ENCODE measurements at regions not wholly inside any gene's neighbourhood (a gene's known extent, or its start where the extent isn't known, plus 50 kb on each side); places are given as distances from the start of the nearest gene placed in this dataset.

- DNase-seq (ENCODE audit: low read depth) = no peak
- no peak overlapping the region for H3K4me3 ChIP-seq (ENCODE audit: control insufficient read depth, low read depth, low read length)
- TF ChIP-seq, protein P1, sequence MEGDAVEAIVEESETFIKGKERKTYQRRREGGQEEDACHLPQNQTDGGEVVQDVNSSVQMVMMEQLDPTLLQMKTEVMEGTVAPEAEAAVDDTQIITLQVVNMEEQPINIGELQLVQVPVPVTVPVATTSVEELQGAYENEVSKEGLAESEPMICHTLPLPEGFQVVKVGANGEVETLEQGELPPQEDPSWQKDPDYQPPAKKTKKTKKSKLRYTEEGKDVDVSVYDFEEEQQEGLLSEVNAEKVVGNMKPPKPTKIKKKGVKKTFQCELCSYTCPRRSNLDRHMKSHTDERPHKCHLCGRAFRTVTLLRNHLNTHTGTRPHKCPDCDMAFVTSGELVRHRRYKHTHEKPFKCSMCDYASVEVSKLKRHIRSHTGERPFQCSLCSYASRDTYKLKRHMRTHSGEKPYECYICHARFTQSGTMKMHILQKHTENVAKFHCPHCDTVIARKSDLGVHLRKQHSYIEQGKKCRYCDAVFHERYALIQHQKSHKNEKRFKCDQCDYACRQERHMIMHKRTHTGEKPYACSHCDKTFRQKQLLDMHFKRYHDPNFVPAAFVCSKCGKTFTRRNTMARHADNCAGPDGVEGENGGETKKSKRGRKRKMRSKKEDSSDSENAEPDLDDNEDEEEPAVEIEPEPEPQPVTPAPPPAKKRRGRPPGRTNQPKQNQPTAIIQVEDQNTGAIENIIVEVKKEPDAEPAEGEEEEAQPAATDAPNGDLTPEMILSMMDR (IDR thresholded peaks at IDR 0.05; ENCODE audit: control insufficient read depth, insufficient read depth, low read depth, low read length, missing control alignments) = no peak
Measured at GRCh38 chr20:56711018-56711417, 81.9 kb downstream of the TFAP2C start.

- DNase-seq (ENCODE audit: low read depth) = no peak
- TF ChIP-seq, protein P1 (IDR thresholded peaks at IDR 0.05; ENCODE audit: control insufficient read depth, insufficient read depth, low read depth, low read length, missing control alignments) = no peak
- H3K4me3 ChIP-seq (ENCODE audit: control insufficient read depth, low read depth, low read length) = no peak overlapping the region
Measured at GRCh38 chr20:56715309-56715708, 86.2 kb downstream of the TFAP2C start.

DNA sequence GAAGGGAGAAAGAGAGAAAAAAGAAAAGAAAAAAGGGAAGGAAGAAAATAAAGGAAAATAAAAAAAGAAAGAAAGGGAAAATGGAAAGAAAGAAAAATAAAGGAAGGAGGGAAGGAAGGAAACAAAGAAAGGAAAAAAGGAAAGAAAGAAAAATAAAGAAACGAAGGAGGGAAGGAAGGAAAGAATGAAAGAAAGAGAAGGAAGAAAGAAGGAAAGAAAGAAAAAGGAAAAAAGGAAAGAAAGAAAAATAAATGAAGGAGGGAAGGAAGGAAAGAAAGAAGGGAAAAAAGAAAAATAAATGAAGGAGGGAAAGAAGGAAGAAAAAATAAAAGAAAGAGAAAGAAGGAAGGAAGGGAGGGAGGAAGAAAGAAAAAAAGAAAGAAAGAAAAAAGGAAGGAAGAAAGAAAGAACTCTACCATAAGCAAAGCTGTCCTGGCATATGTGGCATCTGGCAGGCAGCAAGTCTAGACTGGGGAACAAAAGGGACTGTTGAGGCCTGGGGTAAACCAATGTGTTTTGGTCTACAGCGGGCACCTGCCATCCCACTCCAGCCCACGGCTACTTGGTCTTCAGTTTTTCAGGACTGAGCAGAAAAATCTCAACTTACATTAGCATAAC, 86.9 kb downstream of the TFAP2C start:
- no peak overlapping the region for H3K4me3 ChIP-seq (ENCODE audit: control insufficient read depth, low read depth, low read length)
- no peak for DNase-seq (ENCODE audit: low read depth)
- TF ChIP-seq, protein P1 (IDR thresholded peaks at IDR 0.05; ENCODE audit: control insufficient read depth, insufficient read depth, low read depth, low read length, missing control alignments) = no peak

GRCh38 chr20:56716806-56717205, 87.7 kb downstream of the TFAP2C start:
- TF ChIP-seq, protein P1 (IDR thresholded peaks at IDR 0.05; ENCODE audit: control insufficient read depth, insufficient read depth, low read depth, low read length, missing control alignments) = no peak
- no peak overlapping the region for H3K4me3 ChIP-seq (ENCODE audit: control insufficient read depth, low read depth, low read length)
- DNase-seq (ENCODE audit: low read depth) = no peak

- no peak for DNase-seq (ENCODE audit: low read depth)
- no peak overlapping the region for H3K4me3 ChIP-seq (ENCODE audit: control insufficient read depth, low read depth, low read length)
- TF ChIP-seq, protein P1 (IDR thresholded peaks at IDR 0.05; ENCODE audit: control insufficient read depth, insufficient read depth, low read depth, low read length, missing control alignments) = no peak
Measured at GRCh38 chr20:56718816-56719215, 89.7 kb downstream of the TFAP2C start.

DNA sequence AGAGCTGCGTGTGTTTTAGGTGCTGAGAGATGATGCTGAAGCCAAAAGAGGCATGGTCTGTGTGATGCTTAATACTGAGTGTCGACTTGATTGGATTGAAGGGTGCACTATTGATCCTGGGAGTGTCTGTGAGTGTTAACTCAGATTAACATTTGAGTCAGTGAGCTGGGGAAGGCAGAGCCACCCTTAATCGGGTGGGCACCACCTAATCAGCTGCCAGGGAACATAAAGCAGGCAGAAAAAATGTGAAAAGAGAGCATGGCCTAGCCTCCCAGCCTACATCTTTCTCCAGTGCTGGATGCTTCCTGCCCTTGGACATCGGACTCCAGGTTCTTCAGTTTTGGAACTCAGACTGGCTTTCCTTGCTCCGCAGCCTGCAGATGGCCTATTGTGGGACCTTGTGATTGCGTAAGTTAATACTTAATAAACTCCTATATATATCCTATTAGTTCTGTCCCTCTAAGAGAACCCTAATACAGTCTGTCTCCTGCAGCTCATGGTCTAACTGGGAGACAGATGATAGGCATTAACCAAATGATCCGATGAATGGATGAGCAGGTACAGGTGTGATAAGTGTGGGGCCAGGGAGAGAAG, 91.6 kb downstream of the TFAP2C start:
- no peak for DNase-seq (ENCODE audit: low read depth)
- TF ChIP-seq, protein P1 (IDR thresholded peaks at IDR 0.05; ENCODE audit: control insufficient read depth, insufficient read depth, low read depth, low read length, missing control alignments) = no peak

More for the DNA sequence above, 91.6 kb downstream of the TFAP2C start:
- H3K4me3 ChIP-seq (ENCODE audit: control insufficient read depth, low read depth, low read length) = no peak overlapping the region

Data from AG09309 (cell line).